GM18909 (cell line): ENCODE measurements at regions not wholly inside any gene's neighbourhood (a gene's known extent, or its start where the extent isn't known, plus 50 kb on each side); places are given as distances from the start of the nearest gene placed in this dataset.

Experiments used
- ATAC-seq: cut with Tn5 transposase; IDR thresholded peaks from one replicate; pipeline ENCODE4 v1.9.1; 2021; ENCODE audit warnings: mild to moderate bottlenecking; ENCODE audit not compliant: unreplicated experiment, poor library complexity

- ATAC-seq: no peak
These were observed 127.1 kb upstream of the B3GALT2 start for GRCh38 chr1:193313354-193314140.

GRCh38 chr1:193312432-193312831, 126.0 kb upstream of the B3GALT2 start:
- ATAC-seq: no peak

- no peak for ATAC-seq
These were observed 125.0 kb upstream of the B3GALT2 start for GRCh38 chr1:193311226-193311948.

DNA sequence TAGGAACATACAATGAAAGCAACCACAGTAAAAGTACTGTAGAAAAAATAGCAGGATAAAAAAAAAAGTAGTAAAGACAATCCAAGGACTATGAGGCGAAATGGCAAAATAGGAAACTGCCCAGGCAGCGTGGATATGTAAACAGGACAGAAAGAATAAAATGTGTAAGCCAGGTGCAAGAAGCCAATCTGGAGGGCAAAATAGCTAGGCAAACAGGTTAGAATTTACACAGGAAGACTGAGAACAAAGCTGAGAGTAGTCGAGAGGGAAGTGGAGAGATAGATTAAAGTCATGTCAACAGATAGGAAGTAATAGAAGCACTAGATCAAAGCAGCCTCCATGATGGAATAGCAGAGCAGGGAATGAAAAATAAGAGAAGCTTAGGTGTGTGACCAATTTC, 124.2 kb upstream of the B3GALT2 start:
- no peak for ATAC-seq

DNA sequence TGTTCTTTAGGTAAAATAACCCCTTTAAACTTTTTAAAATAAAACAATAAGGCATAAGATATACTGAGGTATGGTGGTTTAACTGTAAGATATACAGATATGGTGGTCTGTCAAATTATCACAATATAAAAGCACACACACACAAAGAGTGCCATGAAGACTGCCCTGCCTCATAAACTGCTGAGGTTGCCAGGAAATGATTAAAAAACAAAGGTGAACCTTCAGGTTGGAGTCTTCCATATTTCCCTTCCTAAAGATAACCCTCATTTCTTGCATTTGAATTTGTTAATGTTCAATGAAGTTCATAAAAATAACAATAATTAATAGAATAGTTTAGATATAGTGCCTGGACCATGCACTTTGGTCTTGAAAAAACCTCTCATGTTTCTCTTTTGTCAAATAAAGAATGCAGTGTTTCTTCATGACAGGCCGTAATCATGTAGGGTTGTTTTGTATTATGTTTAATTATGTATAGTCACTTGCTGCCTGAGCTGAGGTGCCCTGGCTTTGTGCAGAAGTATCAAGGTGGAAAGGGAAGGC, 123.6 kb upstream of the B3GALT2 start:
- ATAC-seq: no peak

GRCh38 chr1:193308438-193308837, 122.0 kb upstream of the B3GALT2 start:
- ATAC-seq: no peak

DNA sequence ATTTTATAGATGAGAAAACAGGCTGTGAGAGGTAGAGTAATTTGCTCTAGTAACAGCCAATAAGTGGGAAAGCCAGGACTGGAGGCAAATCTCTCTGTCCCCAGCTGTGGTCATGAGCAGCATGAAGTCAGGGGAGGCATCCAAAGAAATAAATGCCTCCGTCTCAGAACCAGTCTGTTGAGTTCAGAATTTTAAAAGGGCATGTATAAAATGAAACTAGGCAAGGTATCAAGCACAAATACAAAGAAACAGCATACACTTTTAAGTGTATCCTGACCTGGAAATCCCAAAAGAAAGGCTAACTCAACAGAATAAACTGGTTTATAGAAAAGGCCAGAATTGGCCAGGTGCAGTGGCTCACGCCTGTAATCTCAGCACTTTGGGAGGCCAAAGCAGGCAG, 120.0 kb upstream of the B3GALT2 start:
- ATAC-seq: no peak
